ENCODE measurements at regions not wholly inside any gene's neighbourhood (a gene's known extent, or its start where the extent isn't known, plus 50 kb on each side); places are given as distances from the start of the nearest gene placed in this dataset.

DNA sequence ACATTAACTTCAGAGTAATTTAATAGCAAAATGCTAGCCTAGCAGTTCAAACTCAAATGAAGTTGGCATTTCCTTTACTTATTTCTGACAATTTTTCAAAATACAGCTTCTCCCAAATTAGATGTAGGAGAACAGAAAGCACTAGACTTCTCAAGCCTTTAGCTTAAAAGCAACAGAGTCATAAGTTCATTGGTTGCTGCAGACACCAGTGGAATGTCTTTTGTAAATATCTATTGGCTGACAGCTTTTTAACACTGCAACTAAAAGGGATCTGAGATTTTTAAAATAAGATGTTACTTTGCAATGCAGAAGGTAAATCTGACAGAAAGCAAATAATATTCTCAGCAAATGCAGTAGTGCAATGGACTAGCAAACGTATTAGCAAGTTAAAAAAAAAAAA is 259.3 kb downstream of the TBL1XR1 start (continued):
- TF ChIP-seq, protein P1, sequence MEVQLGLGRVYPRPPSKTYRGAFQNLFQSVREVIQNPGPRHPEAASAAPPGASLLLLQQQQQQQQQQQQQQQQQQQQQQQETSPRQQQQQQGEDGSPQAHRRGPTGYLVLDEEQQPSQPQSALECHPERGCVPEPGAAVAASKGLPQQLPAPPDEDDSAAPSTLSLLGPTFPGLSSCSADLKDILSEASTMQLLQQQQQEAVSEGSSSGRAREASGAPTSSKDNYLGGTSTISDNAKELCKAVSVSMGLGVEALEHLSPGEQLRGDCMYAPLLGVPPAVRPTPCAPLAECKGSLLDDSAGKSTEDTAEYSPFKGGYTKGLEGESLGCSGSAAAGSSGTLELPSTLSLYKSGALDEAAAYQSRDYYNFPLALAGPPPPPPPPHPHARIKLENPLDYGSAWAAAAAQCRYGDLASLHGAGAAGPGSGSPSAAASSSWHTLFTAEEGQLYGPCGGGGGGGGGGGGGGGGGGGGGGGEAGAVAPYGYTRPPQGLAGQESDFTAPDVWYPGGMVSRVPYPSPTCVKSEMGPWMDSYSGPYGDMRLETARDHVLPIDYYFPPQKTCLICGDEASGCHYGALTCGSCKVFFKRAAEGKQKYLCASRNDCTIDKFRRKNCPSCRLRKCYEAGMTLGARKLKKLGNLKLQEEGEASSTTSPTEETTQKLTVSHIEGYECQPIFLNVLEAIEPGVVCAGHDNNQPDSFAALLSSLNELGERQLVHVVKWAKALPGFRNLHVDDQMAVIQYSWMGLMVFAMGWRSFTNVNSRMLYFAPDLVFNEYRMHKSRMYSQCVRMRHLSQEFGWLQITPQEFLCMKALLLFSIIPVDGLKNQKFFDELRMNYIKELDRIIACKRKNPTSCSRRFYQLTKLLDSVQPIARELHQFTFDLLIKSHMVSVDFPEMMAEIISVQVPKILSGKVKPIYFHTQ (CRISPR knock-in tag; IDR thresholded peaks at IDR 0.05), result no peak
- TF ChIP-seq CREB1 (CRISPR knock-in tag; IDR thresholded peaks at IDR 0.05), result no peak
- no peak for TF ChIP-seq CREM (CRISPR knock-in tag; IDR thresholded peaks at IDR 0.05)
- no peak for TF ChIP-seq ETV6 (CRISPR knock-in tag; IDR thresholded peaks at IDR 0.05)
- TF ChIP-seq, protein P2, sequence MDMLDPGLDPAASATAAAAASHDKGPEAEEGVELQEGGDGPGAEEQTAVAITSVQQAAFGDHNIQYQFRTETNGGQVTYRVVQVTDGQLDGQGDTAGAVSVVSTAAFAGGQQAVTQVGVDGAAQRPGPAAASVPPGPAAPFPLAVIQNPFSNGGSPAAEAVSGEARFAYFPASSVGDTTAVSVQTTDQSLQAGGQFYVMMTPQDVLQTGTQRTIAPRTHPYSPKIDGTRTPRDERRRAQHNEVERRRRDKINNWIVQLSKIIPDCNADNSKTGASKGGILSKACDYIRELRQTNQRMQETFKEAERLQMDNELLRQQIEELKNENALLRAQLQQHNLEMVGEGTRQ (CRISPR knock-in tag; IDR thresholded peaks at IDR 0.05), result no peak
- TF ChIP-seq MXD4 (CRISPR knock-in tag; IDR thresholded peaks at IDR 0.05; ENCODE audit: borderline replicate concordance), result no peak

DNA sequence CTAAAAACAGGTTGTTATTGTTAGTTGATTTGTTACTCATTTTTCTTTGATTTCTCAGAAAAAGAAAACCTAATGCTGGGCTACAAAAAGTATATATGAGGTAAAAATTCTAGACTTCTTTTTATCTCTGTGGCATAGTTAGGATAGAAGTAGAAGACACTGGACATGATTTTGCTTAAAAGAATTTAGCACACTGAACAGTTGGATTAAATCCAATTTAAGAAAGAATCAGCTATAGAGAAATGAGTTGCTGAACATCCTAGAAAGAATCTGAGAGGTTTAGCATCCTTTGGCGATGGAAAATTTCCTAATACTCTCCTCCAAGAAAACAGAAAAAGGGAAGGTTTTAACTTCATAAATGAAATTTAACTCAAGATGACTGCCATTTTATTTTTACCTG is 259.7 kb downstream of the TBL1XR1 start:
- Mint-ChIP-seq H3K4me3 (no peak overlapping the region), H3K36me3 (no peaks in the 10 kb centered on the region), H3K27ac (no peak overlapping the region), H3K4me1 (peaks cover 18% of the 10 kb centered on the region), H3K27me3 (ENCODE audit: low read depth) (no peaks in the 10 kb centered on the region), H3K9me3 (peaks cover 5% of the 10 kb centered on the region)
- CTCF ChIA-PET, result interaction anchor here (0.7 to 2.1 kb wide), 5 partner anchors 9 to 423 kb away, joined by 3 to 26 read pairs (median 13); no protein-coding TSS in a partner anchor
- POLR2A ChIA-PET, result no interaction called here
- TF ChIP-seq RELA (CRISPR knock-in tag; IDR thresholded peaks at IDR 0.05; ENCODE audit: borderline replicate concordance), result no peak
- no peak for TF ChIP-seq FOXJ3 (CRISPR knock-in tag; IDR thresholded peaks at IDR 0.05; ENCODE audit: borderline replicate concordance)
- TF ChIP-seq JUN (CRISPR knock-in tag; IDR thresholded peaks at IDR 0.05), result no peak
- no peak for TF ChIP-seq SP1 (CRISPR knock-in tag; conservative IDR thresholded peaks at IDR 0.05)
- no peak for TF ChIP-seq GRHL2 (CRISPR knock-in tag; IDR thresholded peaks at IDR 0.05; ENCODE audit: insufficient replicate concordance, severe bottlenecking)
- TF ChIP-seq TCF7 (CRISPR knock-in tag; IDR thresholded peaks at IDR 0.05; ENCODE audit: low read depth), result no peak
- no peak for TF ChIP-seq ATF1 (CRISPR knock-in tag; IDR thresholded peaks at IDR 0.05)
- TF ChIP-seq CREM (CRISPR knock-in tag; IDR thresholded peaks at IDR 0.05), result no peak
- TF ChIP-seq, protein P3, sequence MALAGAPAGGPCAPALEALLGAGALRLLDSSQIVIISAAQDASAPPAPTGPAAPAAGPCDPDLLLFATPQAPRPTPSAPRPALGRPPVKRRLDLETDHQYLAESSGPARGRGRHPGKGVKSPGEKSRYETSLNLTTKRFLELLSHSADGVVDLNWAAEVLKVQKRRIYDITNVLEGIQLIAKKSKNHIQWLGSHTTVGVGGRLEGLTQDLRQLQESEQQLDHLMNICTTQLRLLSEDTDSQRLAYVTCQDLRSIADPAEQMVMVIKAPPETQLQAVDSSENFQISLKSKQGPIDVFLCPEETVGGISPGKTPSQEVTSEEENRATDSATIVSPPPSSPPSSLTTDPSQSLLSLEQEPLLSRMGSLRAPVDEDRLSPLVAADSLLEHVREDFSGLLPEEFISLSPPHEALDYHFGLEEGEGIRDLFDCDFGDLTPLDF (CRISPR knock-in tag; IDR thresholded peaks at IDR 0.05), result no peak
- TF ChIP-seq, protein P1 (CRISPR knock-in tag; IDR thresholded peaks at IDR 0.05), result no peak
- ATAC-seq (no peak), DNase-seq (ENCODE audit: low spot score) (no peak)

DNA sequence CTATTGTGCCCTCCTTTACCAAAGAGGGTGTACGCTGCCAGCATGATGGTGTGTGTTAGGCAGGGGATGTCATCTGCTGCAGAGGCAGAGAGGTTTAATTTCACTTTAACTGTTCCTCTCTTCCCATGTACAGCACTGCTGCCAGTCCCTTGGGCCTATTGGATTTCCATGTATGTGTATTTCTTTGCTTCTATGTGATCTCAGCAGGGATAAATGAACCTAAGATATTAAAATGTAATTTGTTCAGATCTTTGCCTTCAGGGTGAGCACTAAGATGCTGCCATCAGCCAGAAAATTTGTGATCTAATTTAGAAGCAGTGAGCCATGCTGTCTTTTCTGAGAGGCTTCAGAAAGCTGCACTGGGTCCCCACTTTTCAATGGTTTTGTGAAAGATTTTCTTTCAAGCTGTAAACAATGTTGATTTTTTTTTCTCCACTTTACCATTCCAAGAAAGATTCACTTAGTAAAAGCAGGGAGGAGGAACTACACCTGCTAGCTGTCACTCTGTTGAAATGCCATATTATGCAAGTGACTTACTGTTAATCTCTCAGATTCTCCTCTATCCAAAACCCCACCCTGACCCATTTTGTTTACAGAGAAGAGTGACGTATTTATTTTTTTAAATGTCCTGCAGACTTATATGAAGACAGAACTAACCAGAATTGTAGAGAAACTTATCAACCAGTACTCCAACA is 261.9 kb downstream of the TBL1XR1 start:
- ChIA-PET POLR2A (no interaction called here), CTCF (no interaction called here)
- Mint-ChIP-seq H3K4me3 (no peak overlapping the region), H3K36me3 (no peaks in the 10 kb centered on the region), H3K9me3 (peaks cover 5% of the 10 kb centered on the region), H3K27ac (no peak overlapping the region), H3K4me1 (peaks cover 13% of the 10 kb centered on the region), H3K27me3 (ENCODE audit: low read depth) (no peaks in the 10 kb centered on the region)
- TF ChIP-seq CBFB (CRISPR knock-in tag; IDR thresholded peaks at IDR 0.05; ENCODE audit: low read depth) (no peak), ZNF423 (CRISPR knock-in tag; IDR thresholded peaks at IDR 0.05) (no peak), SP1 (CRISPR knock-in tag; conservative IDR thresholded peaks at IDR 0.05) (no peak), ZNF671 (CRISPR knock-in tag; IDR thresholded peaks at IDR 0.05) (no peak), RORB (CRISPR knock-in tag; IDR thresholded peaks at IDR 0.05) (no peak), ZNF317 (CRISPR knock-in tag; IDR thresholded peaks at IDR 0.05; ENCODE audit: borderline replicate concordance, low read depth) (no peak)
- TF ChIP-seq, protein P4, sequence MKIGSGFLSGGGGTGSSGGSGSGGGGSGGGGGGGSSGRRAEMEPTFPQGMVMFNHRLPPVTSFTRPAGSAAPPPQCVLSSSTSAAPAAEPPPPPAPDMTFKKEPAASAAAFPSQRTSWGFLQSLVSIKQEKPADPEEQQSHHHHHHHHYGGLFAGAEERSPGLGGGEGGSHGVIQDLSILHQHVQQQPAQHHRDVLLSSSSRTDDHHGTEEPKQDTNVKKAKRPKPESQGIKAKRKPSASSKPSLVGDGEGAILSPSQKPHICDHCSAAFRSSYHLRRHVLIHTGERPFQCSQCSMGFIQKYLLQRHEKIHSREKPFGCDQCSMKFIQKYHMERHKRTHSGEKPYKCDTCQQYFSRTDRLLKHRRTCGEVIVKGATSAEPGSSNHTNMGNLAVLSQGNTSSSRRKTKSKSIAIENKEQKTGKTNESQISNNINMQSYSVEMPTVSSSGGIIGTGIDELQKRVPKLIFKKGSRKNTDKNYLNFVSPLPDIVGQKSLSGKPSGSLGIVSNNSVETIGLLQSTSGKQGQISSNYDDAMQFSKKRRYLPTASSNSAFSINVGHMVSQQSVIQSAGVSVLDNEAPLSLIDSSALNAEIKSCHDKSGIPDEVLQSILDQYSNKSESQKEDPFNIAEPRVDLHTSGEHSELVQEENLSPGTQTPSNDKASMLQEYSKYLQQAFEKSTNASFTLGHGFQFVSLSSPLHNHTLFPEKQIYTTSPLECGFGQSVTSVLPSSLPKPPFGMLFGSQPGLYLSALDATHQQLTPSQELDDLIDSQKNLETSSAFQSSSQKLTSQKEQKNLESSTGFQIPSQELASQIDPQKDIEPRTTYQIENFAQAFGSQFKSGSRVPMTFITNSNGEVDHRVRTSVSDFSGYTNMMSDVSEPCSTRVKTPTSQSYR (CRISPR knock-in tag; IDR thresholded peaks at IDR 0.05), result no peak
- no peak for DNase-seq (ENCODE audit: low spot score)
- ATAC-seq, result no peak

Measured in WTC11 (cell line).